H1 (cell line): ENCODE measurements at regions not wholly inside any gene's neighbourhood (a gene's known extent, or its start where the extent isn't known, plus 50 kb on each side); places are given as distances from the start of the nearest gene placed in this dataset.

Experiments used
- CHD1 ChIP-seq: IDR thresholded peaks from 2 replicates; pipeline ENCODE4 v1.6.1; 2012; ENCODE audit warnings: low read depth, low read length, improper control_type of control experiment
- CTCF ChIP-seq, 3 experiments: IDR thresholded peaks; 1 replicate in 2 of 3; 2 replicates in 1 of 3; pipeline versions ENCODE4 v1.5.1 to v1.6.1; 2011; ENCODE audit warnings: low read length in 3 of 3, mild to moderate bottlenecking in 3 of 3, inconsistent platforms in 2 of 3, low read depth in 1 of 3, moderate library complexity in 1 of 3; ENCODE audit not compliant: insufficient read depth in 1 of 3; ENCODE audit errors: control extremely low read depth in 1 of 3
- HDAC2 ChIP-seq, 2 experiments: fragments of 300-600 bp in 1 of 2; sonication (generic) in 1 of 2; IDR thresholded peaks; 2 replicates each; pipeline ENCODE4 v1.6.1; 2011 to 2012; ENCODE audit warnings: low read depth in 2 of 2, low read length in 2 of 2, mild to moderate bottlenecking in 2 of 2, moderate library complexity in 2 of 2, borderline replicate concordance in 1 of 2, inconsistent platforms in 1 of 2
- NRF1 ChIP-seq: IDR thresholded peaks from 2 replicates; pipeline ENCODE4 v1.6.1; 2011; ENCODE audit warnings: mild to moderate bottlenecking, low read depth, low read length, improper control_type of control experiment

- TF ChIP-seq HDAC2 (IDR thresholded peaks at IDR 0.05; ENCODE audit: borderline replicate concordance in 1 of 2, low read depth in 2 of 2, low read length in 2 of 2) (no peak), CTCF (IDR thresholded peaks at IDR 0.05; ENCODE audit: control extremely low read depth in 1 of 3, insufficient read depth in 1 of 3, low read depth in 1 of 3, low read length in 3 of 3) (no peak), CHD1 (no peak), NRF1 (no peak)
Measured at GRCh38 chr4:176949029-176949428, 156.3 kb upstream of the VEGFC start.
